AG10803 (cell line): ENCODE measurements at regions not wholly inside any gene's neighbourhood (a gene's known extent, or its start where the extent isn't known, plus 50 kb on each side); places are given as distances from the start of the nearest gene placed in this dataset.

ENCODE experiments used
- DNase-seq: peaks from one replicate; pipeline ENCODE4 v3.0.0; 2010; ENCODE audit warnings: low read depth
- H3K4me3 ChIP-seq: 2 replicates; pipeline ENCODE4 v1.5.1; 2011; ENCODE audit warnings: mild to moderate bottlenecking, low read length, control low read depth
- TF ChIP-seq, protein P1 (sequence below): conservative IDR thresholded peaks from 2 replicates; pipeline ENCODE4 v1.5.1; 2011; ENCODE audit warnings: mild to moderate bottlenecking, low read length, control low read depth, inconsistent platforms

DNA sequence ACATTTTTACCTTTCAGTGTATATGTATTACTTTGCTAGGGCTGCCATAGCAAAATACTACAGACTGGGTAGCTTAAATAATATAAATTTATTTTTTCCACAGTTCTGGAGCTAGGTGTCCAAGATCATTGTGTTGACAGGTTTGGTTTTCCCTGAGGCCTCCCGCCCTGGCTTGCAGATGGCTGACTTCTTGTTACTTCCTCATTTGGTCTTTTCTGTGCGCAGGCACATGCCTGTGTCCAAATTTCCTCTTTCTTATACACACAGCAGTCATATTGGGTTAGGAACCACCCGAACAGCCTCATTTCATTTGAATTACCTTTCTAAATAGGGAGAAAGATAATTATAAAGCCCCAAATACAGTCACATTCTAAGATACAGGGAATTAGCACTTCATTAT lies 521.6 kb upstream of the SORCS1 start:
- no peak for DNase-seq
- TF ChIP-seq, protein P1, sequence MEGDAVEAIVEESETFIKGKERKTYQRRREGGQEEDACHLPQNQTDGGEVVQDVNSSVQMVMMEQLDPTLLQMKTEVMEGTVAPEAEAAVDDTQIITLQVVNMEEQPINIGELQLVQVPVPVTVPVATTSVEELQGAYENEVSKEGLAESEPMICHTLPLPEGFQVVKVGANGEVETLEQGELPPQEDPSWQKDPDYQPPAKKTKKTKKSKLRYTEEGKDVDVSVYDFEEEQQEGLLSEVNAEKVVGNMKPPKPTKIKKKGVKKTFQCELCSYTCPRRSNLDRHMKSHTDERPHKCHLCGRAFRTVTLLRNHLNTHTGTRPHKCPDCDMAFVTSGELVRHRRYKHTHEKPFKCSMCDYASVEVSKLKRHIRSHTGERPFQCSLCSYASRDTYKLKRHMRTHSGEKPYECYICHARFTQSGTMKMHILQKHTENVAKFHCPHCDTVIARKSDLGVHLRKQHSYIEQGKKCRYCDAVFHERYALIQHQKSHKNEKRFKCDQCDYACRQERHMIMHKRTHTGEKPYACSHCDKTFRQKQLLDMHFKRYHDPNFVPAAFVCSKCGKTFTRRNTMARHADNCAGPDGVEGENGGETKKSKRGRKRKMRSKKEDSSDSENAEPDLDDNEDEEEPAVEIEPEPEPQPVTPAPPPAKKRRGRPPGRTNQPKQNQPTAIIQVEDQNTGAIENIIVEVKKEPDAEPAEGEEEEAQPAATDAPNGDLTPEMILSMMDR = no peak
- no peak overlapping the region for H3K4me3 ChIP-seq

DNA sequence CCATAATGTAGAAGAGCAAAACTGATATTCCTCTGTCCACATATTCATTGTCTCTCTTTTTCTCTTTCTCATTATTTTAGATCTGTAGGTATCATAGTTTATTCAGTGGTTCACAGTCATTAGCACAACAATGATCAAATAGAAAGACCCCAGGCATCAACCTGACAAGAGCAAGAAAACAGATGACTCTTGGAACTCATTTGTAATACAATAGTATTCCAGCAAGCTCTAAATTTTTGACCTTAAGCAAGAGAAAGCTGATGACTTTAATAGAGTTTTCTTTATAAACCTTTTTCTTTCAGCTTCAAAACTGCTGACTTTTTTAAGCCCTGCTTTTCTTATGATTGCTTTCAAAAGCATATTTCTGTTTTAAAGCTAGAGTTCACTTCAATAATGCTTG lies 507.5 kb upstream of the SORCS1 start:
- H3K4me3 ChIP-seq = no peak overlapping the region
- DNase-seq = no peak
- TF ChIP-seq, protein P1 = no peak

GRCh38 chr10:107666214-107666613 lies 501.7 kb upstream of the SORCS1 start:
- TF ChIP-seq, protein P1 = no peak
- no peak overlapping the region for H3K4me3 ChIP-seq
- no peak for DNase-seq

DNA sequence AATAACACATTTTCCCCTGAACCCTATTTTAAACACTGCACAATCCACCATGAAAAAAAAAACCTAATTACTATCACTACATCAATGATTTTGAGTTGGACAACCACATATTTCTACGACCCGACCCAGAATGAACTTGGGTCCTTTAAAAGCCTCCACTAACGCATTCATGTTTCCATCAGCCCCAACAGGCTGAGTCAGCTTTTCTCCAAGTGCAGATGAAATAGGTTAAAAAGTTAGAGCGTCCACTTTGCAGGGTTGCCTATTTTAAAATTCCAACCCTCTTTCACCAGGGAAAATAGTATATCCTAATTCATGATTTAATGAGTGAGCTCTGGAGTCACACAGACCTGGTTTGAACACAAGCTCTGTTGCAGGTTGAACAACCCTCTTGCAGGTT lies 501.0 kb upstream of the SORCS1 start:
- no peak overlapping the region for H3K4me3 ChIP-seq
- TF ChIP-seq, protein P1 = no peak
- DNase-seq = no peak

DNA sequence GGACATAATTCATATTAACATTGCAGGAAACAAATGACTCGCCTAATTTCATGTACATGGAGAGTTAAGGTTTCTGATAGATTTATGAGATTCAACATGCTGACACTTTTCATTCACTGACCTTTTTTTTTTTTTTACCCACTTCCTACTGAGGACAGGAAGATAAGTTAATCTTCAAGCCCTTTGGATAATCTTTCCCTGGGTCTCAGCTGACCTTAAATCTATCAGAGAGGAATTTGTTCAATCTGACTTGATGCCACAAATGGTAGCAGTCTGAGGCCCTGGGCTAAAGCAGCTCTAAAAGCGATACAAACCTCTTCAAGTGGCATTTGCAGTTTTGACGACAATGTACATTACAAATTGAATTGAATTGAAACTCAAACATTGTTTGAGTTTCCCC lies 493.3 kb upstream of the SORCS1 start:
- DNase-seq = no peak
- TF ChIP-seq, protein P1 = no peak
- H3K4me3 ChIP-seq = no peak overlapping the region

- H3K4me3 ChIP-seq = no peak overlapping the region
- DNase-seq = no peak
- TF ChIP-seq, protein P1 = no peak
Measured at GRCh38 chr10:107656932-107657331, 492.4 kb upstream of the SORCS1 start.

DNA sequence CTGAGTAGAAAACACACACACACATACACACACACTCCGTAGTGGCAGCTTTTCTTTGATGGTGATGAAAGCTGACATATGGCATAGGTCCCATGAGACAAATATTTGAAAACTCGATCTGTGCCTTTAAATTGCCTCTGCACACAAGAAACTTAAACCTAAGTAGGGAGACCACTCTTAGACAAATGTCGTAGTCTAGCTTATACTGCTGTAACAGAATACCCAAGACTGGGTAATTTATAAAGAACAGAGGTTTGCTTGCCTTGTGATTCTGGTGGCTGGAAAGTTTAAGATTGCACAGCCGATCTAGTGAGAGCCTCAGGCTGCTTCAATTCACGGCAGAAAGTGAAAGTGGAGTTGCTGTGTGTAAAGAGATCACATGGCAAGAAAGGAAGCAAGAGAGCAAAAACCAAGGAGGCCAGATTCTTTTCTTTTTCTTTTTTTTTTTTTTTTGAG lies 489.4 kb upstream of the SORCS1 start:
- H3K4me3 ChIP-seq = peak overlapping the region; percentile 32
- TF ChIP-seq, protein P1 = no peak
- peak; percentile 64 for DNase-seq
